Suprapubic skin (tissue), 3 donors: ENCODE measurements at regions not wholly inside any gene's neighbourhood (a gene's known extent, or its start where the extent isn't known, plus 50 kb on each side); places are given as distances from the start of the nearest gene placed in this dataset.

Experiments used
- CTCF ChIP-seq, 2 donors: fragments of 200-600 bp in 1 of 2; fragments of 450-650 bp in 1 of 2; sonication (generic) in 1 of 2; IDR thresholded peaks; one replicate each; pipeline ENCODE4 v1.5.1; 2016 to 2019; ENCODE audit warnings: antibody characterized with exemption in 2 of 2, mild to moderate bottlenecking in 1 of 2, moderate library complexity in 1 of 2
- EP300 ChIP-seq: sonication (generic); formaldehyde crosslinking; IDR thresholded peaks from one replicate; pipeline ENCODE4 v1.6.1; 2017; ENCODE audit warnings: antibody characterized with exemption
- POLR2A ChIP-seq, 2 donors: fragments of 450-650 bp; IDR thresholded peaks; one replicate each; pipeline ENCODE4 v1.6.1; 2017; ENCODE audit warnings: antibody characterized with exemption in 2 of 2, mild to moderate bottlenecking in 2 of 2, moderate library complexity in 2 of 2

GRCh38 chr4:151888367-151888866 lies 127.6 kb upstream of the GATB start:
- TF ChIP-seq CTCF (IDR thresholded peaks at IDR 0.05) (no peak), POLR2A (IDR thresholded peaks at IDR 0.05) (no peak), EP300 (no peak)
